IMR-90 (cell line): ENCODE measurements at regions not wholly inside any gene's neighbourhood (a gene's known extent, or its start where the extent isn't known, plus 50 kb on each side); places are given as distances from the start of the nearest gene placed in this dataset.

ENCODE experiments used
- FOS ChIP-seq: fragments of 150-350 bp; IDR thresholded peaks from 2 replicates; pipeline ENCODE4 v1.6.1; 2016; ENCODE audit warnings: low read depth, low read length
- MAFK ChIP-seq: IDR thresholded peaks from 2 replicates; pipeline ENCODE4 v1.6.1; 2012; ENCODE audit warnings: low read depth, low read length, improper control_type of control experiment
- POLR2A ChIP-seq: IDR thresholded peaks from 2 replicates; pipeline ENCODE4 v1.6.1; 2012; ENCODE audit warnings: mild to moderate bottlenecking, low read depth, low read length
- SMC3 ChIP-seq: fragments of 150-350 bp; IDR thresholded peaks from 2 replicates; pipeline ENCODE4 v1.6.1; 2016; ENCODE audit warnings: low read depth, mild to moderate bottlenecking, antibody characterized with exemption, low read length, moderate library complexity
- TF ChIP-seq, protein P1 (sequence below): conservative IDR thresholded peaks from 2 replicates; pipeline ENCODE4 v1.5.1; 2012; ENCODE audit warnings: mild to moderate bottlenecking, low read depth, low read length, improper control_type of control experiment

DNA sequence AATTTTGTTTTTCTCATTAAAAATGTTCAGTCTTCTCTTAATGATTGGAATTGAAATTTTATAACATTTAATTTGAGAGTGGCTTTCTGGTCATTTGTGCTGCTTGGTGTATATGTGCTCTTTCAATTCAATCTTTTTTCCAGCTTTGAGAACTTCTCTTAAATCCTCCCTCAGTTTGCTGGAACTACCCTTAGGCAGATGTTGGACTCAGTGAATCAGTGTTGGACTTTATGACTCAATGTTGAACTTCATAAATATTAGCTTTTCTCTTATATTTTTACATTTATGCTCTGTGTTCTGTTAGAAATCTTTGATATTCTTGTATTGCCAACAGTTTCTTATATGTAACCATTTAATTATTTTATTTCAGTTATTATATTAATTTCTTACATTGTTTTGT, 935.5 kb upstream of the FBXO33 start:
- TF ChIP-seq, protein P1, sequence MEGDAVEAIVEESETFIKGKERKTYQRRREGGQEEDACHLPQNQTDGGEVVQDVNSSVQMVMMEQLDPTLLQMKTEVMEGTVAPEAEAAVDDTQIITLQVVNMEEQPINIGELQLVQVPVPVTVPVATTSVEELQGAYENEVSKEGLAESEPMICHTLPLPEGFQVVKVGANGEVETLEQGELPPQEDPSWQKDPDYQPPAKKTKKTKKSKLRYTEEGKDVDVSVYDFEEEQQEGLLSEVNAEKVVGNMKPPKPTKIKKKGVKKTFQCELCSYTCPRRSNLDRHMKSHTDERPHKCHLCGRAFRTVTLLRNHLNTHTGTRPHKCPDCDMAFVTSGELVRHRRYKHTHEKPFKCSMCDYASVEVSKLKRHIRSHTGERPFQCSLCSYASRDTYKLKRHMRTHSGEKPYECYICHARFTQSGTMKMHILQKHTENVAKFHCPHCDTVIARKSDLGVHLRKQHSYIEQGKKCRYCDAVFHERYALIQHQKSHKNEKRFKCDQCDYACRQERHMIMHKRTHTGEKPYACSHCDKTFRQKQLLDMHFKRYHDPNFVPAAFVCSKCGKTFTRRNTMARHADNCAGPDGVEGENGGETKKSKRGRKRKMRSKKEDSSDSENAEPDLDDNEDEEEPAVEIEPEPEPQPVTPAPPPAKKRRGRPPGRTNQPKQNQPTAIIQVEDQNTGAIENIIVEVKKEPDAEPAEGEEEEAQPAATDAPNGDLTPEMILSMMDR = no peak
- TF ChIP-seq POLR2A = no peak
- TF ChIP-seq SMC3 = no peak
- TF ChIP-seq FOS = no peak
- no peak for TF ChIP-seq MAFK
